ENCODE measurements at regions not wholly inside any gene's neighbourhood (a gene's known extent, or its start where the extent isn't known, plus 50 kb on each side); places are given as distances from the start of the nearest gene placed in this dataset.

GRCh38 chr12:34390846-34391700 is 368.8 kb downstream of the ALG10 start:
- no peak for TF ChIP-seq POLR2A (IDR thresholded peaks at IDR 0.05)
- TF ChIP-seq, protein P1, sequence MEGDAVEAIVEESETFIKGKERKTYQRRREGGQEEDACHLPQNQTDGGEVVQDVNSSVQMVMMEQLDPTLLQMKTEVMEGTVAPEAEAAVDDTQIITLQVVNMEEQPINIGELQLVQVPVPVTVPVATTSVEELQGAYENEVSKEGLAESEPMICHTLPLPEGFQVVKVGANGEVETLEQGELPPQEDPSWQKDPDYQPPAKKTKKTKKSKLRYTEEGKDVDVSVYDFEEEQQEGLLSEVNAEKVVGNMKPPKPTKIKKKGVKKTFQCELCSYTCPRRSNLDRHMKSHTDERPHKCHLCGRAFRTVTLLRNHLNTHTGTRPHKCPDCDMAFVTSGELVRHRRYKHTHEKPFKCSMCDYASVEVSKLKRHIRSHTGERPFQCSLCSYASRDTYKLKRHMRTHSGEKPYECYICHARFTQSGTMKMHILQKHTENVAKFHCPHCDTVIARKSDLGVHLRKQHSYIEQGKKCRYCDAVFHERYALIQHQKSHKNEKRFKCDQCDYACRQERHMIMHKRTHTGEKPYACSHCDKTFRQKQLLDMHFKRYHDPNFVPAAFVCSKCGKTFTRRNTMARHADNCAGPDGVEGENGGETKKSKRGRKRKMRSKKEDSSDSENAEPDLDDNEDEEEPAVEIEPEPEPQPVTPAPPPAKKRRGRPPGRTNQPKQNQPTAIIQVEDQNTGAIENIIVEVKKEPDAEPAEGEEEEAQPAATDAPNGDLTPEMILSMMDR (IDR thresholded peaks at IDR 0.05), result no peak

All from thyroid gland (tissue), 4 donors.